Panc1 (cell line): ENCODE measurements at regions not wholly inside any gene's neighbourhood (a gene's known extent, or its start where the extent isn't known, plus 50 kb on each side); places are given as distances from the start of the nearest gene placed in this dataset.

Experiments
- ATAC-seq: fragments of 200-7000 bp; cut with Tn5 transposase; 2 replicates; pipeline ENCODE4 v1.9.1; 2020; ENCODE audit warnings: mild to moderate bottlenecking, moderate library complexity
- BruUV-seq: library from RNA; stranded (reverse); fragments of 400-500 nt; replicated peaks from 2 replicates; lab custom pipeline; 2021; lab: Mats Ljungman, UMichigan
- CTCF ChIA-PET: fragments of 300-600 bp; sonication (Branson Sonifier 250); formaldehyde crosslinking; loops from one replicate; lab custom pipeline; 2022; ENCODE audit warnings: antibody characterized with exemption; lab: Charles Lee
- POLR2A ChIA-PET: fragments of 300-600 bp; sonication (Branson Sonifier 250); formaldehyde crosslinking; loops from one replicate; lab custom pipeline; 2022; ENCODE audit warnings: antibody characterized with exemption; lab: Charles Lee
- DNase-seq: peaks from one replicate; pipeline ENCODE4 v3.0.0-alpha.2; 2010; ENCODE audit warnings: low read depth, low spot score
- H3K27ac ChIP-seq: 2 replicates; pipeline ENCODE4 v1.5.1; 2011; ENCODE audit warnings: mild to moderate bottlenecking, low read length, inconsistent platforms
- H3K27me3 ChIP-seq: fragments of 200-500 bp; sonication (Bioruptor generic); 2 replicates; pipeline ENCODE4 v1.6.0; 2014; ENCODE audit warnings: low read length, inconsistent platforms; ENCODE audit not compliant: control insufficient read depth, insufficient read depth
- H3K36me3 ChIP-seq: fragments of 200-500 bp; sonication (Bioruptor generic); 2 replicates; pipeline ENCODE4 v1.5.1; 2014; ENCODE audit warnings: inconsistent platforms, mild to moderate bottlenecking, low read length, moderate library complexity; ENCODE audit not compliant: control insufficient read depth, insufficient read depth
- H3K4me1 ChIP-seq: 2 replicates; pipeline ENCODE4 v1.5.1; 2011; ENCODE audit warnings: inconsistent platforms, mild to moderate bottlenecking, low read length, moderate library complexity; ENCODE audit not compliant: control insufficient read depth, insufficient read depth
- H3K4me3 ChIP-seq, 2 experiments: 2 replicates each; pipeline ENCODE4 v1.5.1; 2011 to 2012; ENCODE audit warnings: low read depth in 2 of 2, low read length in 2 of 2, mild to moderate bottlenecking in 2 of 2, inconsistent platforms in 1 of 2, moderate library complexity in 1 of 2
- H3K9me3 ChIP-seq: fragments of 200-500 bp; sonication (Bioruptor generic); 2 replicates; pipeline ENCODE4 v1.5.1; 2014; ENCODE audit warnings: low read depth, mild to moderate bottlenecking, inconsistent platforms, low read length, moderate library complexity; ENCODE audit not compliant: control insufficient read depth, insufficient read depth
- POLR2AphosphoS5 ChIP-seq: IDR thresholded peaks from 2 replicates; pipeline ENCODE4 v1.6.1; 2012; ENCODE audit warnings: mild to moderate bottlenecking, low read depth, low read length, moderate library complexity
- SIN3A ChIP-seq: IDR thresholded peaks from 2 replicates; pipeline ENCODE4 v1.6.1; 2012; ENCODE audit warnings: low read depth, mild to moderate bottlenecking, low read length, moderate library complexity, borderline replicate concordance; ENCODE audit not compliant: insufficient read depth
- TCF7L2 ChIP-seq: IDR thresholded peaks from 2 replicates; pipeline ENCODE4 v1.6.1; 2011; ENCODE audit warnings: mild to moderate bottlenecking, low read depth, low read length, inconsistent platforms
- in situ Hi-C: cut with HindIII; loops from 2 replicates; pipeline ENCODE4 v1.10.0; 2016; ENCODE audit warnings: low sequenced_read_pairs, low pct_unique_long_range_greater_than_20kb
- intact Hi-C: fragments of 100-400 bp; cut with micrococcal nuclease; formaldehyde crosslinking; loops from one replicate; pipeline ENCODE4 v1.10.0; 2022; ENCODE audit not compliant: unreplicated experiment
- TF ChIP-seq, protein P1 (sequence below), 2 experiments: IDR thresholded peaks; 2 replicates each; pipeline ENCODE4 v1.6.1; 2011 to 2012; ENCODE audit warnings: low read depth in 2 of 2, control low read depth in 1 of 2, low read length in 1 of 2, mild to moderate bottlenecking in 1 of 2, moderate library complexity in 1 of 2; ENCODE audit not compliant: insufficient read depth in 1 of 2
- TF ChIP-seq, protein P2 (sequence below): fragments of 450-650 bp; IDR thresholded peaks from 2 replicates; pipeline ENCODE4 v1.5.1; 2017; ENCODE audit warnings: mild to moderate bottlenecking

DNA sequence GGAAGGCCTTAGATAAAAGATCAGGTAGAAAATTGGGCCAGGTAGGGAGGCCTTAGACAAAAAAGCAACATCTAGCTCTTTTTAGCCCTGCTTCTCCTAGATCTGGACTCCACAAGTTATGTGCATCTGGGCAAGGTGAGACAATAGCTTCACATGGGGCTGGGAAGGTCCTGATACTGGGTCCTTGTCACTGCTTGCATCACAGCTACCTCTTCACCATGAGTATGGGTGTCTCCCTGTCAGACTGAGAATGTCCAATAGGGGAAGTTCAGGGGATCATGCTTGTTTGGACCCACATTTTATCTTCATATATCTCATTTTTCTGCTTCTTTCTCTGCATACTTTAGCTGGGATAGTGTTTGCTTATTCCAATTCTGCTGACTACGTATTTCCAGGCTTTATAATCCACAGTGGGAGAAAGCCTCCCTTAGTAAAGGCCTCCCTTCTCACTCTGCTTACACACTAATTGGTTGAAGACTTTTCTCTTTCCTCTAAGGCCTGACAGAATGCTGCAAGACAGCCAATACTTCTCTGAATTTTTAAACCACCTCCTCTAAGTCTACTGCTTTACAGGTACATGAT, 189.6 kb downstream of the CYRIA start:
- ATAC-seq = no peak
- no TSS peak for BruUV-seq
- Histone ChIP-seq H3K27me3 (no peaks in the 10 kb centered on the region), H3K4me1 (no peaks in the 10 kb centered on the region), H3K4me3 (no peak overlapping the region), H3K27ac (no peak overlapping the region), H3K9me3 (no peaks in the 10 kb centered on the region), H3K36me3 (no peaks in the 10 kb centered on the region)
- CTCF ChIA-PET = no interaction called here
- DNase-seq = no peak
- no peak for TF ChIP-seq POLR2AphosphoS5
- TF ChIP-seq, protein P1, sequence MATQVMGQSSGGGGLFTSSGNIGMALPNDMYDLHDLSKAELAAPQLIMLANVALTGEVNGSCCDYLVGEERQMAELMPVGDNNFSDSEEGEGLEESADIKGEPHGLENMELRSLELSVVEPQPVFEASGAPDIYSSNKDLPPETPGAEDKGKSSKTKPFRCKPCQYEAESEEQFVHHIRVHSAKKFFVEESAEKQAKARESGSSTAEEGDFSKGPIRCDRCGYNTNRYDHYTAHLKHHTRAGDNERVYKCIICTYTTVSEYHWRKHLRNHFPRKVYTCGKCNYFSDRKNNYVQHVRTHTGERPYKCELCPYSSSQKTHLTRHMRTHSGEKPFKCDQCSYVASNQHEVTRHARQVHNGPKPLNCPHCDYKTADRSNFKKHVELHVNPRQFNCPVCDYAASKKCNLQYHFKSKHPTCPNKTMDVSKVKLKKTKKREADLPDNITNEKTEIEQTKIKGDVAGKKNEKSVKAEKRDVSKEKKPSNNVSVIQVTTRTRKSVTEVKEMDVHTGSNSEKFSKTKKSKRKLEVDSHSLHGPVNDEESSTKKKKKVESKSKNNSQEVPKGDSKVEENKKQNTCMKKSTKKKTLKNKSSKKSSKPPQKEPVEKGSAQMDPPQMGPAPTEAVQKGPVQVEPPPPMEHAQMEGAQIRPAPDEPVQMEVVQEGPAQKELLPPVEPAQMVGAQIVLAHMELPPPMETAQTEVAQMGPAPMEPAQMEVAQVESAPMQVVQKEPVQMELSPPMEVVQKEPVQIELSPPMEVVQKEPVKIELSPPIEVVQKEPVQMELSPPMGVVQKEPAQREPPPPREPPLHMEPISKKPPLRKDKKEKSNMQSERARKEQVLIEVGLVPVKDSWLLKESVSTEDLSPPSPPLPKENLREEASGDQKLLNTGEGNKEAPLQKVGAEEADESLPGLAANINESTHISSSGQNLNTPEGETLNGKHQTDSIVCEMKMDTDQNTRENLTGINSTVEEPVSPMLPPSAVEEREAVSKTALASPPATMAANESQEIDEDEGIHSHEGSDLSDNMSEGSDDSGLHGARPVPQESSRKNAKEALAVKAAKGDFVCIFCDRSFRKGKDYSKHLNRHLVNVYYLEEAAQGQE (IDR thresholded peaks at IDR 0.05; ENCODE audit: insufficient read depth in 1 of 2, low read depth in 2 of 2, low read length in 1 of 2) = no peak
- no peak for TF ChIP-seq TCF7L2
- TF ChIP-seq SIN3A = no peak
- TF ChIP-seq, protein P2, sequence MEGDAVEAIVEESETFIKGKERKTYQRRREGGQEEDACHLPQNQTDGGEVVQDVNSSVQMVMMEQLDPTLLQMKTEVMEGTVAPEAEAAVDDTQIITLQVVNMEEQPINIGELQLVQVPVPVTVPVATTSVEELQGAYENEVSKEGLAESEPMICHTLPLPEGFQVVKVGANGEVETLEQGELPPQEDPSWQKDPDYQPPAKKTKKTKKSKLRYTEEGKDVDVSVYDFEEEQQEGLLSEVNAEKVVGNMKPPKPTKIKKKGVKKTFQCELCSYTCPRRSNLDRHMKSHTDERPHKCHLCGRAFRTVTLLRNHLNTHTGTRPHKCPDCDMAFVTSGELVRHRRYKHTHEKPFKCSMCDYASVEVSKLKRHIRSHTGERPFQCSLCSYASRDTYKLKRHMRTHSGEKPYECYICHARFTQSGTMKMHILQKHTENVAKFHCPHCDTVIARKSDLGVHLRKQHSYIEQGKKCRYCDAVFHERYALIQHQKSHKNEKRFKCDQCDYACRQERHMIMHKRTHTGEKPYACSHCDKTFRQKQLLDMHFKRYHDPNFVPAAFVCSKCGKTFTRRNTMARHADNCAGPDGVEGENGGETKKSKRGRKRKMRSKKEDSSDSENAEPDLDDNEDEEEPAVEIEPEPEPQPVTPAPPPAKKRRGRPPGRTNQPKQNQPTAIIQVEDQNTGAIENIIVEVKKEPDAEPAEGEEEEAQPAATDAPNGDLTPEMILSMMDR = no peak
- intact Hi-C loops = no loop called here
- in situ Hi-C loops = no loop called here
- POLR2A ChIA-PET = no interaction called here

DNA sequence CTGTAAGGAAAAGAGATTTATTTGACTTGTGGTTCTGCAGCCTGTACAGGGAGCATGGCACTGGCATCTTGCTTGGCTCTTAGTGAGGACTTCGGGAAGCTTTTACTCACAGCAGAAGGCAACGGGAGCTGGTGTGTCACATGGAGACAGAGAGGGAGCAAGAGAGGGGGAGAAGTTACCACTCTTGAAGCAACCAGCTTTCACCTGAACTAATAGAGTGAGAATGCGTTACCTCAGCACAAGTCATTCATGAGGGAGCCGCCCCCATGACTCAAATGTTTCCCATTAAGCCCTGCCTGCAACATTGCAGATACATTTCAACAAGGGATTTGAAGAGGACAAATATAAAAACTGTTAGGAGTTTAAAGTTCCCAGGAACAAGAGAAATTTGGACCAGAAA, 190.0 kb downstream of the CYRIA start:
- POLR2A ChIA-PET = no interaction called here
- no TSS peak for BruUV-seq
- CTCF ChIA-PET = no interaction called here
- Histone ChIP-seq H3K9me3 (no peaks in the 10 kb centered on the region), H3K4me1 (no peaks in the 10 kb centered on the region), H3K4me3 (no peak overlapping the region), H3K27me3 (no peaks in the 10 kb centered on the region), H3K27ac (no peak overlapping the region), H3K36me3 (no peaks in the 10 kb centered on the region)
- in situ Hi-C loops (no loop called here), intact Hi-C loops (no loop called here)
- no peak for TF ChIP-seq SIN3A
- no peak for TF ChIP-seq POLR2AphosphoS5
- no peak for TF ChIP-seq TCF7L2
- DNase-seq (no peak), ATAC-seq (no peak)

DNA sequence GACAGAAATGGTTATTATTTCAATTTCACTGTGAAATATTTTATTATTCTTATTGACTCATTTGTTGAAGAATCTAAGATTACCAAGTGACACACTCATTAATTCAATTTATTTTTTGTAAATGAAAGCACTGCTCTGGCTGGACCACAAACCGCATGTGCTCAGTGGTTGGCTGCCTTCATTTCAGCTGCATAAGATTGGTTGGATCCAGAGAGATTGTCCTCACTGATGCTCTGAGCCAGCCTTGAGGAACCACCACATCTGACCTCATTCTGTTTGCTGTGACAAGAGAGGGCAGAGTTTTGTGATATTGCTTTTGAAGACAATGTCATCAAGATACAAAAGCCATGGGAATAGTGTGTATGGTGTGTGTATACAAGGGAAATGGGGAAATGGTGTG, 192.1 kb downstream of the CYRIA start:
- intact Hi-C loops (no loop called here), in situ Hi-C loops (no loop called here)
- Histone ChIP-seq H3K4me1 (no peaks in the 10 kb centered on the region), H3K27me3 (no peaks in the 10 kb centered on the region), H3K27ac (no peak overlapping the region), H3K9me3 (no peaks in the 10 kb centered on the region), H3K4me3 (no peak overlapping the region), H3K36me3 (no peaks in the 10 kb centered on the region)
- ChIA-PET POLR2A (no interaction called here), CTCF (no interaction called here)
- TF ChIP-seq TCF7L2 (no peak), POLR2AphosphoS5 (no peak), SIN3A (no peak)
- TF ChIP-seq, protein P1 (IDR thresholded peaks at IDR 0.05; ENCODE audit: insufficient read depth in 1 of 2, low read depth in 2 of 2, low read length in 1 of 2) = no peak
- TF ChIP-seq, protein P2 = no peak
- no peak for ATAC-seq
- BruUV-seq = no TSS peak
- DNase-seq = no peak
